HG03095 (cell line): ENCODE measurements at regions not wholly inside any gene's neighbourhood (a gene's known extent, or its start where the extent isn't known, plus 50 kb on each side); places are given as distances from the start of the nearest gene placed in this dataset.
"Not testable (repeated sequence)": the region's sequence is repeated elsewhere in the genome, so short reads cannot be mapped to it uniquely, and the experiment has no call there.

Experiments
- ATAC-seq: cut with Tn5 transposase; IDR thresholded peaks from one replicate; pipeline ENCODE4 v1.9.1; 2021; ENCODE audit warnings: moderate library complexity; ENCODE audit not compliant: unreplicated experiment

- no peak for ATAC-seq
These were observed 1033.5 kb downstream of the HACE1 start for GRCh38 chr6:103826209-103826608.

DNA sequence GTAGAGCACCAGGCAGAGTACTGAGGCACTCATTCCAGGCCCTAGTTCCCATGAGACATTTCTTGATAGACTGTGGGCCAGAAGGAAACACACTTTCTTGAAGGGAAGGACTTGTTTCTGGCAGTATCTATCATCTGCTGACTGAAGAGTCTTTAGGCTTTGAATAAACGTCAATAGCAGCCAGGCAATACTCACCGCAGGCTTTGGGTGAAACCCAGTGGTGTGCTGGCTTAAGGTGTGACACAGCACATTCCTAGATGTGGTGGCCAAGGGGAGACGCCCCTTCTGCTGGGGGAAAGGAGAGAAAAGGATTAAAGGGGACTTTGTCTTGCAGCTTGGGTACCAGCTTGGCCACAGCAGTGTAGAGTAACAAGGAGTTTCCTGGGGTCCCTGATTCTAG lies 1039.6 kb downstream of the HACE1 start:
- ATAC-seq, result no peak

DNA sequence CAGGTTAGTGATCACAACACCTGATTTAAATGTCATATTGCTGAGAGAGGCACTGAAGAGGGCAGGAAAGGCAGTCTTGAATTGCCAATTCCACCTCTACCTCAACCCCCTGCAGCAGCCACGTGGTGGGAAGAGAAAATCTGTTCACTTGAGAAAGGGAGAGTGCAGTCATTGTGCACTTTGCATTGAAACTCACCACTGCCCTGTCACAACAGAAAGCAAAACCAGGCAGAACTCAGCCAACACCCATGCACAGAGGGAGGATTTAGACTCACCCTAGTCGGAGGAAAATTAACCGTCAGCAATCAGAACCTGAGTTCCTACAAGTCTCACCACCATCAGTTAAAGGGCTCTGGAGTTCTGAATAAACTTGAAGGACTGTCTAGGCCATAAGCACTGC lies 1040.2 kb downstream of the HACE1 start:
- no peak for ATAC-seq

- ATAC-seq, result no peak
These were observed 1046.7 kb downstream of the HACE1 start for GRCh38 chr6:103812970-103813369.

- ATAC-seq, result not testable (repeated sequence)
These were observed 1057.7 kb downstream of the HACE1 start for GRCh38 chr6:103801901-103802479.

DNA sequence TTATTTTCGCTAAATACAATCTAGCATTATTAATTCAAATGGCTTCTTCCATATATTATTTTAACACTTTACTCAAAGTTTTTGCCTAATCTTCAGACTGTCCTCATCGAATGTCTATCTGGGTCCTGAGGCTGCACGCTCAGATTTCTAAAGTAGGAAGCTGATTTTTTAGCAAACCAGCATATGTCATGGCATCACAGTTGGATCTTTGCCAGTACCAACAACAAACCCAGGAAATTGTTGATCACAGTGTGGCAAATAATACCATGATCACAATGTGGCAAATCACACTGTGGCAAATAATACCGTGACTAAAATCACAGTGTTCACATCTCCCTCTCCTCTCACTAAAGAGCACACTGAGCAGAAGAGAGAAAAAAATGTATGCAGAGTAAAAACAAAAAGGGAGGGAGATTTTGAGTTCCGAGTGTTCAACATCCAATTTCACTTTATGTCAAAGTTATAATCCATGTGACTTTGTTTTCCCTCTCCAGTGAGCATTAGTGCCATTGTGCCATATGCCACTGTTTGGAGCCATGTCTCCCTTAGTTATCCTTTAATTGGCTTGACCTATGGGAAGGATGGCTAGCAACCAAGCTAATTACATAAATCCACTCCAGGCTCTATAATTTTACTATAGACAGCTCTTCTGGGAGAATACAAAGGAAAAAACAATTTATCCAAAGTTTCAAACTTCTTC lies 1059.6 kb downstream of the HACE1 start:
- ATAC-seq, result no peak

DNA sequence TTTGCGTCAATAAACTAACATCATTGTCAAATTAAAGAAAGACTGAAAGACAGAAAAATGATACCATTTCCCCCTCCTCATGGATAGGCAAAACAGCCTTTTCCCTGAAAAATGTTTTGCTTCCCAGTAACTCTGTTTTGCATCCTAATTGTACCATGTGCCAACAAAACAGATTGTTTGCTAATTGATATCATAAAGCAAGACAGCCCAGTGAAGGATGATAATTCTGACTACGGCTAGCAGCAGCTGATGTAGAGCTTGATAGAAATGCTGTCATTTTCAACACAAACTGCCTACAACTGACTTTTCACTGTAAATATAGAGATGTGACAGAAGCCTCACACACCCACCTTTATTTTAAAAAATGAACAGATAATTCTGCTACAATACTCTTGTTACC lies 1061.6 kb downstream of the HACE1 start:
- ATAC-seq, result no peak

DNA sequence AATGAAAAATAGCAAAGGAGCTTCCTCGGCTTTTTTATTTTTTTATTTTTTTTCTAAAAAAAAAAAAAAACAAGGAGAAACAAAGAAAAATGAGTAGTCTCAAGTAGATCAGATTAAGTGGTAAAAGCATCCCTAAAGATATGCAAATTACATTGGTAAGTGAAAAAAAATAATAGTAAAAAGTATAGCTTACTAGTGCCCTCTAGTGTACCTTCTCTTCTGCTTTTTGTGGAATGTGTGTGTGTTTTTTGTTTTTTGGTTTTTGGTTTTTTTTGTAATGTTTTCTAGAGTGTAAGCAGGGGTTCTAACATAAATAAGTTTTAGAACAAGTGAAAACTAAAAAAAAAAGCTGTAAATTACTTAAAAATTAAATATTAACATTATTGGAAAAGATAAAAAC lies 1062.0 kb downstream of the HACE1 start:
- no peak for ATAC-seq

GRCh38 chr6:103791458-103791857 lies 1068.3 kb downstream of the HACE1 start:
- ATAC-seq, result no peak

DNA sequence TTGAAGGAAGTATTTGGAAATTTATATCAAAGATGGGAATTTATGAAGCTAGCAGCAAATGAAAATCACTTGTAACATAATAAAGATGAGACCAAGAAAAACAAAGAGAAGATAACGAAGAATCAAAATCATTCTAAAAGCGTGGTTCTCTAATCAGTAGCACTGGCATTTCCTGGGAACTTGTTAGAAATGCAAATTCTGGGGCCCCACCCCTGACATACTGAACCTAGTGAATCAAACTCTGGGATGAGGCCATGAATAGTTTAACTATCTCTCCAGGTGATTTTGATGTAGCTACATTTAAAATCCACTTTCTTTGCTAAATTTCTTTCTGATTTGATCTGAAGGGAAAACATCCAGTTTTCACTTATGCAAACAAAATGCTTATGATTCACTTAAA lies 1075.6 kb downstream of the HACE1 start:
- ATAC-seq, result no peak

DNA sequence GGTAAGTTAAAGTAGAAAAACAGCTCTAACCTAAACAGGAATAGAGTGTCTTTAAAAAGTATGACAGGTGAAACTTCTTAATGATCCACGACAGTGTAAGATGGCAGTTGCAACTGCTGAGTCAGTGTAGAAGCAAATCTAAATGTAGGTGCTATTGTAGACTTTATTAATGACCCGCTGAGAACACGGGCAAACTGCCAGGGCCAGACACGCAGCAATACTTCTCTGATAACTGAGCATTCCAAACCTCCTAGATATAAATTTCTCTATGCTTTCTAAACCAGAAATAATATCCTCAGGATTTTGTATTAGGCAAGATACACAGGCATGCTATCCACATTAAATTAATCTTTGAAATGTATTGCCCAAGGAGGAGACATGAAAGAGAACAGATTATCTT lies 1076.4 kb downstream of the HACE1 start:
- no peak for ATAC-seq

GRCh38 chr6:103769431-103769830 lies 1090.3 kb downstream of the HACE1 start:
- no peak for ATAC-seq

- ATAC-seq, result no peak
These were observed 1109.1 kb downstream of the HACE1 start for GRCh38 chr6:103750603-103751002.

- no peak for ATAC-seq
These were observed 1125.7 kb downstream of the HACE1 start for GRCh38 chr6:103734016-103734415.

DNA sequence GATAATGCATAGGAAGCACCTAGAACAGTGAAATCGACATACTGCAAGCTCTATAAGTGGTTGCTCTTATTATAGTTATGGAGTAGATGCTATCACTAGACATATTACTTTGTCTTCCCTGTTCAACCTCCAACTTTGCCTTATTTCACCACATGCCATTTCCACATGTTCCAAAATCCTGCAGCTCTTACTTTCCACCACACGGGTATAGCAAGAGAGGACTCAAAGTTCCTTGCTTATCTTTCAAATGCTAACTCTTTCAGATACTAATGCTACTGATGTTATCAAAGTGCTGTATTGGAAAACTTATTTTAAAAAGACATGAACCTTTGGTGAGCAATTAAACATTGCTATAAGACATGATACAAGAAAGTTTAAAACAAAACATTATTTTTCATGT lies 1130.1 kb downstream of the HACE1 start:
- no peak for ATAC-seq

- no peak for ATAC-seq
These were observed 1136.0 kb downstream of the HACE1 start for GRCh38 chr6:103723438-103724322.

- no peak for ATAC-seq
These were observed 1137.0 kb downstream of the HACE1 start for GRCh38 chr6:103722683-103723082.

DNA sequence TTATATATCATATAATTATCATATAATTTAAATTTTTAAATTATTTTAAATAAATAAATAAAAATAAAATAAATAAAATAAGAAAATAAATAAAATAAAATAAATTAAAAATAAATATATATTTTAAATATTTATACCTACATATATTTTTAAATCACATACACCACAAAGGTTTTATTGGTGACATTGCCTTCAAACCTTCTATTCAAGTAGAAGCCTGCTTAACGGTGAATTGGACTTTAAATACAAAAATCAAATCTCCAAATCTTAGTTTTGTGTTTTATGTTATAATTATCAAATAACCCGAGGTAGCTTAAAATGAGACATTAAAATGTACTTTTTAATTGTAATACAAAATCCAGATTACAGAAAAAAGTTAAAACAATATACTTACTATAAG lies 1137.8 kb downstream of the HACE1 start:
- no peak for ATAC-seq

GRCh38 chr6:103720393-103720792 lies 1139.3 kb downstream of the HACE1 start:
- no peak for ATAC-seq

GRCh38 chr6:103719545-103719944 lies 1140.2 kb downstream of the HACE1 start:
- ATAC-seq, result no peak

DNA sequence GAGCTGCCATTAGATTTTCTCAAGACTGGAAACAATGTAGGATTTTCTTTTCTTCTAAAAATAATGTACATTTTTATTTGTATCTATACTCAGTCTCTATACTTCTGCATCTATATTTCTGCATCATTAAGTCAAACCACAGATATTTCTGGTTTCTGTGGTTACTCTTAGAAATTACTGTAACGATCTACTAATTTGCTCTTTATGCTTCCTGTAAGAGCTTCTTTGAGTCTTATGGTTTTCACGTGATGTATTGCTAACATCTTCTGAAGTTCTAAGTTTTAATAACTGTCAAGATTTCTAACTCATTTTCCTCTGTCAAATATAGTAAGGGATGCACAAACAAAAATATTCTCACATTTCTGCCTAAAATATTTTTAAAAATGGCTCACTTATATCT lies 1144.5 kb downstream of the HACE1 start:
- ATAC-seq, result no peak

- not testable (repeated sequence) for ATAC-seq
These were observed 1150.5 kb downstream of the HACE1 start for GRCh38 chr6:103709236-103709635.
